GM18502 (cell line): ENCODE measurements at regions not wholly inside any gene's neighbourhood (a gene's known extent, or its start where the extent isn't known, plus 50 kb on each side); places are given as distances from the start of the nearest gene placed in this dataset.
"Not testable (repeated sequence)": the region's sequence is repeated elsewhere in the genome, so short reads cannot be mapped to it uniquely, and the experiment has no call there.

Experiments used
- ATAC-seq: cut with Tn5 transposase; IDR thresholded peaks from one replicate; pipeline ENCODE4 v1.9.1; 2021; ENCODE audit warnings: mild to moderate bottlenecking; ENCODE audit not compliant: unreplicated experiment, poor library complexity

- no peak for ATAC-seq
These were observed 146.9 kb upstream of the AHI1 start for GRCh38 chr6:135644394-135644793.

GRCh38 chr6:135647521-135647920, 150.0 kb upstream of the AHI1 start:
- no peak for ATAC-seq

- peak; percentile 97 for ATAC-seq
These were observed 154.6 kb upstream of the AHI1 start for GRCh38 chr6:135651964-135652755.

- ATAC-seq: no peak
These were observed 157.5 kb upstream of the AHI1 start for GRCh38 chr6:135655055-135655454.

GRCh38 chr6:135657207-135657606, 159.7 kb upstream of the AHI1 start:
- no peak for ATAC-seq

- no peak for ATAC-seq
These were observed 160.9 kb upstream of the AHI1 start for GRCh38 chr6:135658481-135658880.

- no peak for ATAC-seq
These were observed 161.4 kb upstream of the AHI1 start for GRCh38 chr6:135658916-135659315.

- no peak for ATAC-seq
These were observed 167.0 kb upstream of the AHI1 start for GRCh38 chr6:135664527-135664926.

- ATAC-seq: no peak
These were observed 168.4 kb upstream of the AHI1 start for GRCh38 chr6:135665935-135666334.

GRCh38 chr6:135667691-135668455, 170.3 kb upstream of the AHI1 start:
- no peak for ATAC-seq

GRCh38 chr6:135672256-135672655, 174.7 kb upstream of the AHI1 start:
- no peak for ATAC-seq

GRCh38 chr6:135673501-135674309, 176.2 kb upstream of the AHI1 start:
- no peak for ATAC-seq

- ATAC-seq: no peak
These were observed 176.5 kb upstream of the PDE7B start for GRCh38 chr6:135675026-135675425.

GRCh38 chr6:135675862-135676261, 175.6 kb upstream of the PDE7B start:
- no peak for ATAC-seq

- no peak for ATAC-seq
These were observed 170.3 kb upstream of the PDE7B start for GRCh38 chr6:135680964-135681913.

- no peak for ATAC-seq
These were observed 164.7 kb upstream of the PDE7B start for GRCh38 chr6:135686784-135687301.

GRCh38 chr6:135688476-135688875, 163.0 kb upstream of the PDE7B start:
- ATAC-seq: not testable (repeated sequence)

GRCh38 chr6:135692426-135692825, 159.1 kb upstream of the PDE7B start:
- ATAC-seq: no peak

- no peak for ATAC-seq
These were observed 157.6 kb upstream of the PDE7B start for GRCh38 chr6:135693811-135694370.
